ENCODE measurements at regions not wholly inside any gene's neighbourhood (a gene's known extent, or its start where the extent isn't known, plus 50 kb on each side); places are given as distances from the start of the nearest gene placed in this dataset.

GRCh38 chr5:130805036-130805435, 360.0 kb downstream of the HINT1 start:
- no peaks in the 10 kb centered on the region for H3K27me3 ChIP-seq (ENCODE audit: control insufficient read depth in 3 of 3, insufficient read depth in 3 of 3, low read length in 3 of 3)
- H3K9me3 ChIP-seq (ENCODE audit: control insufficient read depth in 3 of 3, low read length in 3 of 3), result peaks cover 0 to 3% (median 2%) of the 10 kb centered on the region in 3 donors
- no peaks in the 10 kb centered on the region for H3K4me1 ChIP-seq (ENCODE audit: control insufficient read depth in 3 of 3, insufficient read depth in 3 of 3, low read length in 3 of 3)
- no peaks in the 10 kb centered on the region for H3K36me3 ChIP-seq (ENCODE audit: control insufficient read depth in 3 of 3, insufficient read depth in 3 of 3, low read length in 3 of 3)
- no peak overlapping the region for H3K4me3 ChIP-seq (ENCODE audit: low read length in 3 of 3)
- H3K27ac ChIP-seq (ENCODE audit: low read depth, low read length), result no peak overlapping the region
- no peak overlapping the region for H3K9ac ChIP-seq (ENCODE audit: low read depth in 1 of 3, low read length in 3 of 3)

DNA sequence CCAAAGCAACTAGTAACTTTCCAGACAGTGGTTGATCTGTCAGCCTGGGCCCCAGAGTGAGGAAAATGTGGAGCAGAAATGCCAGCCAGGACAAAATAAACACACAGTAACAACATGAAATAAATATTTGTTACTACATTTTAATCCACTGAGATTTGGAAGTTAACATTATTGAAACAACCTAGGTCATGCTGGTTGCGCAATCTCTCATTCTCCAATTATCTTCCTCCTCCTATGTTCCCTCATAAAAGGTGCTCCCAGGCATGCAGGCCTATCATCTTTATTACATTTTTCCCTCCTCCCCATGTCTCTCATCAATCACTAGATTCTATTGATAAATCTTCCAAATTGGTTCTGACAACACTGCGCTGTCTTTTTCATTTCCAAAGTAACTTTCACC, 363.1 kb downstream of the HINT1 start:
- Histone ChIP-seq H3K27ac (ENCODE audit: low read depth, low read length) (no peak overlapping the region), H3K4me3 (ENCODE audit: low read length in 3 of 3) (no peak overlapping the region), H3K9me3 (ENCODE audit: control insufficient read depth in 3 of 3, low read length in 3 of 3) (peaks cover 0 to 5% (median 2%) of the 10 kb centered on the region in 3 donors), H3K9ac (ENCODE audit: low read depth in 1 of 3, low read length in 3 of 3) (no peak overlapping the region), H3K36me3 (ENCODE audit: control insufficient read depth in 3 of 3, insufficient read depth in 3 of 3, low read length in 3 of 3) (no peaks in the 10 kb centered on the region), H3K27me3 (ENCODE audit: control insufficient read depth in 3 of 3, insufficient read depth in 3 of 3, low read length in 3 of 3) (no peaks in the 10 kb centered on the region), H3K4me1 (ENCODE audit: control insufficient read depth in 3 of 3, insufficient read depth in 3 of 3, low read length in 3 of 3) (no peaks in the 10 kb centered on the region)

- H3K27ac ChIP-seq (ENCODE audit: low read depth, low read length), result no peak overlapping the region
- no peak overlapping the region for H3K9ac ChIP-seq (ENCODE audit: low read depth in 1 of 3, low read length in 3 of 3)
- H3K36me3 ChIP-seq (ENCODE audit: control insufficient read depth in 3 of 3, insufficient read depth in 3 of 3, low read length in 3 of 3), result no peaks in the 10 kb centered on the region
- H3K27me3 ChIP-seq (ENCODE audit: control insufficient read depth in 3 of 3, insufficient read depth in 3 of 3, low read length in 3 of 3), result no peaks in the 10 kb centered on the region
- H3K9me3 ChIP-seq (ENCODE audit: control insufficient read depth in 3 of 3, low read length in 3 of 3), result peaks cover 0 to 5% (median 2%) of the 10 kb centered on the region in 3 donors
- H3K4me1 ChIP-seq (ENCODE audit: control insufficient read depth in 3 of 3, insufficient read depth in 3 of 3, low read length in 3 of 3), result no peaks in the 10 kb centered on the region
- H3K4me3 ChIP-seq (ENCODE audit: low read length in 3 of 3), result no peak overlapping the region
These were observed 366.0 kb downstream of the HINT1 start for GRCh38 chr5:130799015-130799414.

DNA sequence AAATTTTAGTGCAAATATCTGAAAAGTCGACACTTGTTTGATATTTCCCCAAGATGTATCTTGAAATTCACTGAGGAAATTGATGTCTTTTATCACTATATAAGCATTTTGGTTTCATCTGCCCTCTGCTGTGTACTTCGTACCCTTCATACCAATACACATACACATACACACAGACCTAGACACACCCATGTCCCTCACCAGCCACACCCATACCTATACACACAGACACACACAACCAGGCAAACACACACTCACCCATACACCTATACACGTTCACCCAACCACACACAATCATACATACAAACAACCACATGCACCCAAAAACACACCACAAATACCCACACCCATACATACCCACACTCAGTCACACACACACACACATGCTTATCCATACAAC, 367.8 kb downstream of the HINT1 start:
- Histone ChIP-seq H3K27me3 (ENCODE audit: control insufficient read depth in 3 of 3, insufficient read depth in 3 of 3, low read length in 3 of 3) (no peaks in the 10 kb centered on the region), H3K36me3 (ENCODE audit: control insufficient read depth in 3 of 3, insufficient read depth in 3 of 3, low read length in 3 of 3) (no peaks in the 10 kb centered on the region), H3K27ac (ENCODE audit: low read depth, low read length) (no peak overlapping the region), H3K9ac (ENCODE audit: low read depth in 1 of 3, low read length in 3 of 3) (no peak overlapping the region), H3K4me3 (ENCODE audit: low read length in 3 of 3) (no peak overlapping the region), H3K4me1 (ENCODE audit: control insufficient read depth in 3 of 3, insufficient read depth in 3 of 3, low read length in 3 of 3) (no peaks in the 10 kb centered on the region), H3K9me3 (ENCODE audit: control insufficient read depth in 3 of 3, low read length in 3 of 3) (peaks cover 0 to 5% (median 0%) of the 10 kb centered on the region in 3 donors)

- Histone ChIP-seq H3K4me1 (ENCODE audit: control insufficient read depth in 3 of 3, insufficient read depth in 3 of 3, low read length in 3 of 3) (no peaks in the 10 kb centered on the region), H3K9ac (ENCODE audit: low read depth in 1 of 3, low read length in 3 of 3) (no peak overlapping the region), H3K9me3 (ENCODE audit: control insufficient read depth in 3 of 3, low read length in 3 of 3) (peaks cover 0 to 5% (median 0%) of the 10 kb centered on the region in 3 donors)
These were observed 368.2 kb downstream of the HINT1 start for GRCh38 chr5:130796902-130797301.

GRCh38 chr5:130796032-130796431, 369.0 kb downstream of the HINT1 start:
- Histone ChIP-seq H3K9ac (ENCODE audit: low read depth in 1 of 3, low read length in 3 of 3) (no peak overlapping the region), H3K4me3 (ENCODE audit: low read length in 3 of 3) (no peak overlapping the region), H3K9me3 (ENCODE audit: control insufficient read depth in 3 of 3, low read length in 3 of 3) (peaks cover 0 to 5% (median 0%) of the 10 kb centered on the region in 3 donors), H3K36me3 (ENCODE audit: control insufficient read depth in 3 of 3, insufficient read depth in 3 of 3, low read length in 3 of 3) (no peaks in the 10 kb centered on the region), H3K27ac (ENCODE audit: low read depth, low read length) (no peak overlapping the region), H3K4me1 (ENCODE audit: control insufficient read depth in 3 of 3, insufficient read depth in 3 of 3, low read length in 3 of 3) (no peaks in the 10 kb centered on the region), H3K27me3 (ENCODE audit: control insufficient read depth in 3 of 3, insufficient read depth in 3 of 3, low read length in 3 of 3) (no peaks in the 10 kb centered on the region)

More at GRCh38 chr5:130796902-130797301, 368.2 kb downstream of the HINT1 start:
- Histone ChIP-seq H3K36me3 (ENCODE audit: control insufficient read depth in 3 of 3, insufficient read depth in 3 of 3, low read length in 3 of 3) (no peaks in the 10 kb centered on the region), H3K27me3 (ENCODE audit: control insufficient read depth in 3 of 3, insufficient read depth in 3 of 3, low read length in 3 of 3) (no peaks in the 10 kb centered on the region), H3K27ac (ENCODE audit: low read depth, low read length) (no peak overlapping the region), H3K4me3 (ENCODE audit: low read length in 3 of 3) (no peak overlapping the region)

GRCh38 chr5:130795037-130795436, 370.0 kb downstream of the HINT1 start:
- no peaks in the 10 kb centered on the region for H3K4me1 ChIP-seq (ENCODE audit: control insufficient read depth in 3 of 3, insufficient read depth in 3 of 3, low read length in 3 of 3)
- no peak overlapping the region for H3K9ac ChIP-seq (ENCODE audit: low read depth in 1 of 3, low read length in 3 of 3)
- no peak overlapping the region for H3K27ac ChIP-seq (ENCODE audit: low read depth, low read length)
- H3K9me3 ChIP-seq (ENCODE audit: control insufficient read depth in 3 of 3, low read length in 3 of 3), result peaks cover 0 to 2% (median 0%) of the 10 kb centered on the region in 3 donors
- no peaks in the 10 kb centered on the region for H3K36me3 ChIP-seq (ENCODE audit: control insufficient read depth in 3 of 3, insufficient read depth in 3 of 3, low read length in 3 of 3)
- no peak overlapping the region for H3K4me3 ChIP-seq (ENCODE audit: low read length in 3 of 3)
- no peaks in the 10 kb centered on the region for H3K27me3 ChIP-seq (ENCODE audit: control insufficient read depth in 3 of 3, insufficient read depth in 3 of 3, low read length in 3 of 3)

GRCh38 chr5:130777794-130778193, 387.3 kb downstream of the HINT1 start:
- H3K27ac ChIP-seq (ENCODE audit: low read depth, low read length), result no peak overlapping the region
- no peak overlapping the region for H3K9ac ChIP-seq (ENCODE audit: low read depth in 1 of 3, low read length in 3 of 3)

DNA sequence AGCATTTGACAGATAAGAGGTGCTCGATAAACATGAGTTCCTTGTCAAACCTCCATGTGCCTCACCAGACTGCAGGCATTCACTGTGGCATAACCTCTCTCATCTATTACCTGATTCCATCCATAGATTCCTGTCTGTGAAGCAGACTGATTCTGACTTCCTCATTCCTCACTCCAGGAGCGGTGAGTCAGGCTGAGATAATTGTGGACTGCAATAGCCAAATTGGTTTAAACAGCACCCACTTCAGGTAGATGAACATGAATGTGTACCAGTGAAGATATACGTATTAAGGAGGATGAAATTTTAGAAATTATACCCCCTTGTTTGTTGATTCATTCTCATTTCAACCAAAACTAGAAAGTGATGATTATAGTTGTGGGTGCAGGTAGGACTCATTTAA, 391.2 kb downstream of the HINT1 start:
- H3K27ac ChIP-seq (ENCODE audit: low read depth, low read length), result no peak overlapping the region
- no peaks in the 10 kb centered on the region for H3K4me1 ChIP-seq (ENCODE audit: control insufficient read depth in 3 of 3, insufficient read depth in 3 of 3, low read length in 3 of 3)
- H3K4me3 ChIP-seq (ENCODE audit: low read length in 3 of 3), result no peak overlapping the region
- no peaks in the 10 kb centered on the region for H3K9me3 ChIP-seq (ENCODE audit: control insufficient read depth in 3 of 3, low read length in 3 of 3)
- no peaks in the 10 kb centered on the region for H3K36me3 ChIP-seq (ENCODE audit: control insufficient read depth in 3 of 3, insufficient read depth in 3 of 3, low read length in 3 of 3)
- H3K27me3 ChIP-seq (ENCODE audit: control insufficient read depth in 3 of 3, insufficient read depth in 3 of 3, low read length in 3 of 3), result no peaks in the 10 kb centered on the region
- H3K9ac ChIP-seq (ENCODE audit: low read depth in 1 of 3, low read length in 3 of 3), result no peak overlapping the region

More at GRCh38 chr5:130777794-130778193, 387.3 kb downstream of the HINT1 start:
- H3K4me3 ChIP-seq (ENCODE audit: low read length in 3 of 3), result no peak overlapping the region
- H3K36me3 ChIP-seq (ENCODE audit: control insufficient read depth in 3 of 3, insufficient read depth in 3 of 3, low read length in 3 of 3), result no peaks in the 10 kb centered on the region
- no peaks in the 10 kb centered on the region for H3K9me3 ChIP-seq (ENCODE audit: control insufficient read depth in 3 of 3, low read length in 3 of 3)
- H3K27me3 ChIP-seq (ENCODE audit: control insufficient read depth in 3 of 3, insufficient read depth in 3 of 3, low read length in 3 of 3), result no peaks in the 10 kb centered on the region
- no peaks in the 10 kb centered on the region for H3K4me1 ChIP-seq (ENCODE audit: control insufficient read depth in 3 of 3, insufficient read depth in 3 of 3, low read length in 3 of 3)

DNA sequence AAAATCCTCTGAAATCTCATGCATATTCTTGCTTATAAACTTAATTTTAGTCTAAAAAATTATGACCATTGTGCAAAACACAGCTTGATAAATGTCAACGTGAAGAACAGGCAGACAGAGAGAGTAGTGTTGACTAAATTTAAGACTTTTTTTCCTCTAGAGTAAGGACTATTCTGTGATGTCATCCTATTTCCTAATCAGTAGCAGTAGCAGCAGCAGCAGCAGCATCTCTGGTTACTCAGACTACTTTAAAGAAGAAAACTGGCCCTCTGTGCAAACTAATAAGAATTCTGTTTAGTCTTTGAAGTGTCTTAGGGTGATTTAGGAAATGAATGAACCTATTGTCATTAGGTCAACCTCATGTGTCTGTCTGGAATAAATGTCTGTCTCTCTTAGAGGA, 403.0 kb downstream of the HINT1 start:
- Histone ChIP-seq H3K9ac (ENCODE audit: low read depth in 1 of 3, low read length in 3 of 3) (no peak overlapping the region), H3K27ac (ENCODE audit: low read depth, low read length) (no peak overlapping the region)

GRCh38 chr5:130759061-130759460, 406.0 kb downstream of the HINT1 start:
- H3K36me3 ChIP-seq (ENCODE audit: control insufficient read depth in 3 of 3, insufficient read depth in 3 of 3, low read length in 3 of 3), result no peaks in the 10 kb centered on the region

More for the DNA sequence above, 403.0 kb downstream of the HINT1 start:
- Histone ChIP-seq H3K4me1 (ENCODE audit: control insufficient read depth in 3 of 3, insufficient read depth in 3 of 3, low read length in 3 of 3) (no peaks in the 10 kb centered on the region), H3K36me3 (ENCODE audit: control insufficient read depth in 3 of 3, insufficient read depth in 3 of 3, low read length in 3 of 3) (no peaks in the 10 kb centered on the region), H3K4me3 (ENCODE audit: low read length in 3 of 3) (no peak overlapping the region), H3K9me3 (ENCODE audit: control insufficient read depth in 3 of 3, low read length in 3 of 3) (no peaks in the 10 kb centered on the region), H3K27me3 (ENCODE audit: control insufficient read depth in 3 of 3, insufficient read depth in 3 of 3, low read length in 3 of 3) (no peaks in the 10 kb centered on the region)

More at GRCh38 chr5:130759061-130759460, 406.0 kb downstream of the HINT1 start:
- H3K9ac ChIP-seq (ENCODE audit: low read depth in 1 of 3, low read length in 3 of 3), result no peak overlapping the region
- H3K4me1 ChIP-seq (ENCODE audit: control insufficient read depth in 3 of 3, insufficient read depth in 3 of 3, low read length in 3 of 3), result no peaks in the 10 kb centered on the region
- H3K27ac ChIP-seq (ENCODE audit: low read depth, low read length), result no peak overlapping the region
- no peaks in the 10 kb centered on the region for H3K27me3 ChIP-seq (ENCODE audit: control insufficient read depth in 3 of 3, insufficient read depth in 3 of 3, low read length in 3 of 3)
- no peaks in the 10 kb centered on the region for H3K9me3 ChIP-seq (ENCODE audit: control insufficient read depth in 3 of 3, low read length in 3 of 3)
- no peak overlapping the region for H3K4me3 ChIP-seq (ENCODE audit: low read length in 3 of 3)

All from skeletal muscle tissue (tissue), 3 donors.